ENCODE measurements at regions not wholly inside any gene's neighbourhood (a gene's known extent, or its start where the extent isn't known, plus 50 kb on each side); places are given as distances from the start of the nearest gene placed in this dataset.

DNA sequence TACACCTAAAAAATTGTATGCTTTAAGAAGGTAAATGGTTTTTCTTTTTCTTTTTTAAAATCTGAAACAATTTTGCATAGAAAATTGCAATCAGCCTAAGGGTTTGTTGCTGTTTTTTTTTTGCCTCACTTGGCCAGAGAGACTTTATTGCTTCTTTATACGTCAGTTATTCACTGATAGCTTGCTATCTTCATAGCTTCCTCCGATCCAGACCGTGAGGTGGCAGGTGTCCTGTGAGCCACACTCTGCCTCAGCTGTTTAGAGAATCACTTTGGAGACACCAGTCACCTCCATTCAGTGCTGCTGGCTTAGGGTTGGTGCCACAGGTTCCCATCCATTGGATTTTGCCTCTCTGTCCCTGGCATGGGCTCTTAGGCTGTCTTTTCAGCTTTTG lies 68.0 kb downstream of the HHEX start:
- Histone ChIP-seq H2BK20ac (ENCODE audit: low read length) (no peak overlapping the region), H4K8ac (ENCODE audit: extremely low read depth, insufficient read depth, low read length) (no peak overlapping the region), H3K79me2 (ENCODE audit: control insufficient read depth in 1 of 2, insufficient read depth in 2 of 2, low read length in 2 of 2) (no peaks in the 10 kb centered on the region), H4K20me1 (replicated peaks in 1 of 2; ENCODE audit: control insufficient read depth in 1 of 2, insufficient read depth in 2 of 2, low read length in 2 of 2) (no peaks in the 10 kb centered on the region), H2BK5ac (ENCODE audit: low read depth, low read length) (no peak overlapping the region), H3K79me1 (ENCODE audit: low read depth, low read length) (no peaks in the 10 kb centered on the region), H2BK15ac (ENCODE audit: low read length) (no peak overlapping the region), H3K9me3 (ENCODE audit: insufficient read depth in 2 of 2, low read depth in 1 of 2, low read length in 1 of 2) (no peaks in the 10 kb centered on the region), H3K23me2 (ENCODE audit: low read depth, low read length) (no peaks in the 10 kb centered on the region), H4K91ac (replicated peaks; ENCODE audit: insufficient read length, low read length) (no peak overlapping the region), H3K4ac (replicated peaks; ENCODE audit: insufficient read length, low read depth, low read length) (no peak overlapping the region), H2AFZ (ENCODE audit: low read length) (no peak overlapping the region; the same call in 1 of the 2 replicates), H3K27ac (ENCODE audit: low read depth, low read length) (no peak overlapping the region), H3K36me3 (ENCODE audit: control insufficient read depth in 2 of 4, insufficient read depth in 4 of 4, low read length in 3 of 4) (no peaks in the 10 kb centered on the region), H3K14ac (ENCODE audit: insufficient read length) (no peak overlapping the region), H3K56ac (replicated peaks; ENCODE audit: insufficient read length, low read depth, low read length) (no peak overlapping the region), H2BK120ac (replicated peaks; ENCODE audit: low read depth, low read length) (no peak overlapping the region), H3K4me1 (replicated peaks in 1 of 4; ENCODE audit: control insufficient read depth in 3 of 4, insufficient read depth in 4 of 4, low read length in 3 of 4) (peaks cover 0 to 3% (median 0%) of the 10 kb centered on the region in 4 experiments; a peak in 1 of 7 replicates), H2AK5ac (ENCODE audit: low read depth, low read length) (no peak overlapping the region), H3K27me3 (replicated peaks in 1 of 4; ENCODE audit: control insufficient read depth in 3 of 4, extremely low read depth in 1 of 4, insufficient read depth in 3 of 4, low read length in 3 of 4) (no peaks in the 10 kb centered on the region), H3K23ac (ENCODE audit: insufficient read length) (no peak overlapping the region), H3K4me2 (ENCODE audit: insufficient read depth in 1 of 2, low read depth in 2 of 2, low read length in 2 of 2) (no peak overlapping the region), H3K9ac (replicated peaks in 1 of 4; ENCODE audit: extremely low read depth in 1 of 4, low read depth in 3 of 4, low read length in 3 of 4) (no peak overlapping the region), H4K5ac (ENCODE audit: insufficient read length, low read depth, low read length) (no peak overlapping the region), H2BK12ac (ENCODE audit: low read depth, low read length) (no peak overlapping the region; the same call in 1 of the 2 replicates), H3K4me3 (ENCODE audit: extremely low read depth in 1 of 4, insufficient read depth in 2 of 4, low read depth in 3 of 4, low read length in 4 of 4) (no peak overlapping the region), H3K18ac (ENCODE audit: extremely low read depth, low read length) (no peak overlapping the region)
- WGBS, 2 experiments (ENCODE audit: extremely low coverage in 1 of 2, insufficient coverage in 1 of 2, insufficient read length in 1 of 2, insufficient replicate concordance in 2 of 2, low coverage in 1 of 2, low lambda C conversion rate in 2 of 2, missing lambda C conversion rate in 1 of 2), result 88% methylated on average over 3 of the region's 3 CpGs; no CpG with 5 or more reads in 1 of the 2 experiments
- DNase-seq (ENCODE audit: low read depth in 1 of 2, low spot score in 2 of 2) (no peak), FAIRE-seq (no peak)
- CTCF ChIA-PET (ENCODE audit: partially characterized antibody), result interaction anchor here (0.8 kb wide), 1 partner anchor 85 kb away, joined by 3 read pairs; no protein-coding TSS in a partner anchor
- POLR2A ChIA-PET (ENCODE audit: partially characterized antibody), result no interaction called here
- TF ChIP-seq POU5F1 (IDR thresholded peaks at IDR 0.05; ENCODE audit: low read depth, low read length) (no peak), BRCA1 (IDR thresholded peaks at IDR 0.05; ENCODE audit: low read depth, low read length) (no peak), GTF2F1 (IDR thresholded peaks at IDR 0.05; ENCODE audit: borderline replicate concordance, low read depth, low read length) (no peak), SP4 (IDR thresholded peaks at IDR 0.05; ENCODE audit: low read length) (no peak), ASH2L (IDR thresholded peaks at IDR 0.05; ENCODE audit: low read length) (no peak), NRF1 (IDR thresholded peaks at IDR 0.05; ENCODE audit: low read depth, low read length) (no peak), POLR2AphosphoS5 (IDR thresholded peaks at IDR 0.05; ENCODE audit: low read depth, low read length) (no peak), HDAC6 (IDR thresholded peaks at IDR 0.05; ENCODE audit: low read depth, low read length) (no peak), CTBP2 (IDR thresholded peaks at IDR 0.05; ENCODE audit: borderline replicate concordance, insufficient read depth, insufficient read length, low read length) (no peak)
- TF ChIP-seq, protein P1, sequence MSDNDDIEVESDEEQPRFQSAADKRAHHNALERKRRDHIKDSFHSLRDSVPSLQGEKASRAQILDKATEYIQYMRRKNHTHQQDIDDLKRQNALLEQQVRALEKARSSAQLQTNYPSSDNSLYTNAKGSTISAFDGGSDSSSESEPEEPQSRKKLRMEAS (IDR thresholded peaks at IDR 0.05), result no peak

Measured in H1 (cell line).